PC-9 (cell line): ENCODE measurements at regions not wholly inside any gene's neighbourhood (a gene's known extent, or its start where the extent isn't known, plus 50 kb on each side); places are given as distances from the start of the nearest gene placed in this dataset.
"Not testable (repeated sequence)": the region's sequence is repeated elsewhere in the genome, so short reads cannot be mapped to it uniquely, and the experiment has no call there.

Source experiments
- BruUV-seq: library from RNA; stranded (reverse); fragments of 400-500 nt; replicated peaks from 2 replicates; lab custom pipeline; 2021; lab: Mats Ljungman, UMichigan
- CTCF ChIA-PET: fragments of 300-600 bp; sonication (Branson Sonifier 250); formaldehyde crosslinking; loops from one replicate; lab custom pipeline; 2022; ENCODE audit warnings: antibody characterized with exemption; lab: Charles Lee
- POLR2A ChIA-PET: fragments of 300-600 bp; sonication (Branson Sonifier 250); formaldehyde crosslinking; loops from one replicate; lab custom pipeline; 2022; ENCODE audit warnings: antibody characterized with exemption; ENCODE audit not compliant: unreplicated experiment; lab: Charles Lee
- DNase-seq, 2 experiments: peaks; one replicate each; pipeline versions ENCODE4 v3.0.0 to v3.0.0-alpha.2; 2015 to 2022; ENCODE audit warnings: mixed read lengths in 1 of 2
- H2AFZ ChIP-seq: fragments of 200-600 bp; sonication (generic); 2 replicates; pipeline ENCODE4 v1.8.1; 2017; ENCODE audit warnings: antibody characterized with exemption
- H3F3A ChIP-seq: fragments of 200-600 bp; sonication (generic); 2 replicates; pipeline ENCODE4 v1.8.1; 2017; ENCODE audit warnings: antibody characterized with exemption, mild to moderate bottlenecking, low read depth; ENCODE audit not compliant: insufficient read depth
- H3K27ac ChIP-seq: fragments of 200-600 bp; sonication (generic); 2 replicates; pipeline ENCODE4 v1.6.1; 2016; ENCODE audit warnings: mixed run types
- H3K27me3 ChIP-seq: fragments of 200-600 bp; sonication (generic); 2 replicates; pipeline ENCODE4 v1.6.1; 2016; ENCODE audit warnings: low read depth, mixed run types; ENCODE audit not compliant: insufficient read depth
- H3K36me3 ChIP-seq: fragments of 200-600 bp; sonication (generic); 2 replicates; pipeline ENCODE4 v1.6.1; 2016; ENCODE audit warnings: low read depth, mixed run types
- H3K4me1 ChIP-seq: fragments of 200-600 bp; sonication (generic); replicated peaks from 2 replicates; pipeline ENCODE4 v1.6.1; 2016; ENCODE audit warnings: mixed run types; ENCODE audit not compliant: insufficient read depth
- H3K4me2 ChIP-seq: fragments of 200-600 bp; sonication (generic); 2 replicates; pipeline ENCODE4 v1.6.1; 2017; ENCODE audit warnings: mixed run types
- H3K4me3 ChIP-seq: fragments of 200-600 bp; sonication (generic); 2 replicates; pipeline ENCODE4 v1.6.1; 2016; ENCODE audit warnings: mixed run types
- H3K79me2 ChIP-seq: fragments of 200-600 bp; sonication (generic); 2 replicates; pipeline ENCODE4 v1.6.1; 2017; ENCODE audit warnings: low read depth, mixed run types
- H3K9me2 ChIP-seq: fragments of 200-600 bp; sonication (generic); 2 replicates; pipeline ENCODE4 v1.8.1; 2017; ENCODE audit warnings: mild to moderate bottlenecking; ENCODE audit not compliant: insufficient read depth
- H3K9me3 ChIP-seq: fragments of 200-600 bp; sonication (generic); 2 replicates; pipeline ENCODE4 v1.8.1; 2016; ENCODE audit warnings: low read depth; ENCODE audit not compliant: insufficient read depth
- H4K20me1 ChIP-seq: fragments of 200-600 bp; sonication (generic); 2 replicates; pipeline ENCODE4 v1.8.1; 2017; ENCODE audit not compliant: insufficient read depth
- EZH2 ChIP-seq: fragments of 200-600 bp; sonication (generic); IDR thresholded peaks from 2 replicates; pipeline ENCODE4 v1.8.0; 2017; ENCODE audit warnings: antibody characterized with exemption, low read depth
- intact Hi-C: fragments of 100-400 bp; cut with micrococcal nuclease; formaldehyde crosslinking; loops from one replicate; pipeline ENCODE4 v1.10.0; 2022; ENCODE audit not compliant: unreplicated experiment
- TF ChIP-seq, protein P1 (sequence below): fragments of 200-600 bp; sonication (generic); conservative IDR thresholded peaks from 2 replicates; pipeline ENCODE4 v1.6.1; 2017; ENCODE audit warnings: mixed run types, antibody characterized with exemption, mild to moderate bottlenecking, moderate library complexity

DNA sequence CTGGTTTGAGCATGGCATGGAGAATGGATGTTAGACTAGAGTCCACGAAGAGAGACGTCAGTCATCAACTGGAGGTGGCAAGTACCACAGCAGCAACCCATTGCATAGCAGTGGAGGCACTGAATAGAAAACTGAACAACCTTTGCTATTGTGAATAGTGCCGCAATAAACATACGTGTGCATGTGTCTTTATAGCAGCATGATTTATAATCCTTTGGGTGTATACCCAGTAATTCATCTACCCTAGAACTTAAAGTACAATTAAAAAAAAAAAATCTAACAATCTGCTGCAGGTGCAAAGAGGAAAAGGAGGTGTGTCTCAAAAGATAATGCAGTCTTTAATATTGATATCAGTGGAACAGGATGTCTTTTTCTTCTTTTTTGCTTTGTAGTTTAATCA lies 443.4 kb upstream of the ISX start:
- Histone ChIP-seq H3K4me3 (no peak overlapping the region), H3K9me2 (no peaks in the 10 kb centered on the region), H3K27me3 (peaks cover 25% of the 10 kb centered on the region; the same call in 1 of the 2 replicates), H3K4me1 (no peaks in the 10 kb centered on the region), H3F3A (no peaks in the 10 kb centered on the region), H4K20me1 (no peaks in the 10 kb centered on the region), H3K9me3 (no peaks in the 10 kb centered on the region), H3K36me3 (no peaks in the 10 kb centered on the region), H3K79me2 (no peaks in the 10 kb centered on the region), H2AFZ (no peak overlapping the region), H3K4me2 (no peak overlapping the region), H3K27ac (no peak overlapping the region)
- no TSS peak for BruUV-seq
- ChIA-PET POLR2A (no interaction called here), CTCF (no interaction called here)
- intact Hi-C loops = no loop called here
- DNase-seq = no peak
- TF ChIP-seq EZH2 = no peak
- TF ChIP-seq, protein P1, sequence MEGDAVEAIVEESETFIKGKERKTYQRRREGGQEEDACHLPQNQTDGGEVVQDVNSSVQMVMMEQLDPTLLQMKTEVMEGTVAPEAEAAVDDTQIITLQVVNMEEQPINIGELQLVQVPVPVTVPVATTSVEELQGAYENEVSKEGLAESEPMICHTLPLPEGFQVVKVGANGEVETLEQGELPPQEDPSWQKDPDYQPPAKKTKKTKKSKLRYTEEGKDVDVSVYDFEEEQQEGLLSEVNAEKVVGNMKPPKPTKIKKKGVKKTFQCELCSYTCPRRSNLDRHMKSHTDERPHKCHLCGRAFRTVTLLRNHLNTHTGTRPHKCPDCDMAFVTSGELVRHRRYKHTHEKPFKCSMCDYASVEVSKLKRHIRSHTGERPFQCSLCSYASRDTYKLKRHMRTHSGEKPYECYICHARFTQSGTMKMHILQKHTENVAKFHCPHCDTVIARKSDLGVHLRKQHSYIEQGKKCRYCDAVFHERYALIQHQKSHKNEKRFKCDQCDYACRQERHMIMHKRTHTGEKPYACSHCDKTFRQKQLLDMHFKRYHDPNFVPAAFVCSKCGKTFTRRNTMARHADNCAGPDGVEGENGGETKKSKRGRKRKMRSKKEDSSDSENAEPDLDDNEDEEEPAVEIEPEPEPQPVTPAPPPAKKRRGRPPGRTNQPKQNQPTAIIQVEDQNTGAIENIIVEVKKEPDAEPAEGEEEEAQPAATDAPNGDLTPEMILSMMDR = no peak

DNA sequence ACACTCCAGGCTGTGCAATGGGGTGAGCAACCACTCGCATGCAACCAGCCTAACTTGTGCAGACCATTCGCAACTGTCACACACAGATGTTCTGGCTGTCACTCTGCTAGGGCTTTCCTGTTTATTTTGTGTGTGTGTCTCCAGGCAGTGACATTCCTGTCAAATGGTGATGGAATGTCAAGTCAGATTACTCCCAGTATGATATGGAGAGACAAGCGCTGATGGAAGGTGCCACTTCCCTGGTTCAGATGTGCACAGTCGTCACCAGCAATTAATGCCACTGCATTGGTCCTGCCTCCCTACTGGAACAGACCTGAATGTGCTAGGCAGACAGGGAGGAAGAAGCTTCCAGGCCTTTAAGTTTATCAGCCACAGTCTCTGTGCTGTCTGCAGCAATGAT lies 442.4 kb upstream of the ISX start:
- TF ChIP-seq, protein P1 = no peak
- TF ChIP-seq EZH2 = no peak
- no peak overlapping the region for H2AFZ ChIP-seq
- no peaks in the 10 kb centered on the region for H3K4me1 ChIP-seq
- H3K27ac ChIP-seq = no peak overlapping the region
- peaks cover 25% of the 10 kb centered on the region; the same call in 1 of the 2 replicates for H3K27me3 ChIP-seq
- intact Hi-C loops = no loop called here
- H3K9me3 ChIP-seq = no peaks in the 10 kb centered on the region
- H3K4me2 ChIP-seq = no peak overlapping the region
- H3K36me3 ChIP-seq = no peaks in the 10 kb centered on the region
- no TSS peak for BruUV-seq
- no peaks in the 10 kb centered on the region for H3K9me2 ChIP-seq
- H3K4me3 ChIP-seq = no peak overlapping the region
- H3F3A ChIP-seq = no peaks in the 10 kb centered on the region
- CTCF ChIA-PET = no interaction called here
- POLR2A ChIA-PET = no interaction called here
- DNase-seq = no peak
- H4K20me1 ChIP-seq = no peaks in the 10 kb centered on the region
- H3K79me2 ChIP-seq = no peaks in the 10 kb centered on the region

DNA sequence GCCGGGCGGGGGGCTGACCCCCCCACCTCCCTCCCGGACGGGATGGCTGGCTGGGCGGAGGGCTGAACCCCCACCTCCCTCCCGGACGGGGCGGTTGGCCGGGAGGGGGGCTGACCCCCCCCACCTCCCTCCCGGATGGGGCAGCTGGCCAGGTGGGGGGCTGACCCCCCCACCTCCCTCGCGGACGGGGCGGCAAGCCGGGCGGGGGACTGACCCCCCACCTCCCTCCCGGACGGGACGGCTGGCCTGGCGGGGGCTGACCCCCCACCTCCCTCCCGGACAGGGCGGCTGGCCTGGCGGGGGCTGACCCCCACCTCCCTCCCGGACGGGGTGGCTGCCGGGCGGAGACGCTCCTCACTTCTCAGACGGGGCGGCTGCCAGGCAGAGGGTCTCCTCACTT lies 440.1 kb upstream of the ISX start:
- H4K20me1 ChIP-seq, H2AFZ ChIP-seq, H3K4me1 ChIP-seq, H3K4me3 ChIP-seq, H3K4me2 ChIP-seq, DNase-seq, H3K27ac ChIP-seq, H3K79me2 ChIP-seq, CTCF ChIA-PET, H3K9me2 ChIP-seq, intact Hi-C loops, H3K36me3 ChIP-seq, POLR2A ChIA-PET, BruUV-seq, H3K27me3 ChIP-seq, H3K9me3 ChIP-seq, H3F3A ChIP-seq: not testable (repeated sequence)

DNA sequence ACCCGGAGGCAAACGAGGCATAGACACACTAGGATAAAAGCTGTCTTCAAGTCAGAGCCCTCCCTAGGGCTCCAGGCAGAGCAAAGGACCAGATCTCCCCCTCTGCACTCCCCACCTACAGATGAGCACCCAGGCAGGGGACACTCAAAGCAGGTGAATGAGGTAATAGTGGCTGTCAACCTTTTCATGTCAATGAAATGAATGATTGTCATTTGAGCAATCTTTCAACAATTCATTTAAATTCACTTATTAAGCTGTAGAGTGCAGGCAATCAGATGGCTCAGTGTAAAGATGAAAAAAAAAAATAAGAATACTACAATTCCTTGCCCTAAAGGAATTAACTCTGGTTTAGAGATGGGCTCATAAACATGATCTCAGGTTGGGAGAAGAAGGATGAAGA lies 427.8 kb upstream of the ISX start:
- intact Hi-C loops = loop anchor here (10.0 kb wide), 1 partner anchor 57 kb away; no protein-coding TSS in a partner anchor
- BruUV-seq = no TSS peak
- Histone ChIP-seq H3K27me3 (peaks cover 73% of the 10 kb centered on the region), H4K20me1 (no peaks in the 10 kb centered on the region), H3K36me3 (no peaks in the 10 kb centered on the region), H3K79me2 (no peaks in the 10 kb centered on the region), H3K4me1 (no peaks in the 10 kb centered on the region), H3K9me2 (no peaks in the 10 kb centered on the region), H3F3A (no peaks in the 10 kb centered on the region), H2AFZ (no peak overlapping the region), H3K4me2 (no peak overlapping the region), H3K4me3 (no peak overlapping the region), H3K27ac (no peak overlapping the region), H3K9me3 (no peaks in the 10 kb centered on the region)
- ChIA-PET CTCF (no interaction called here), POLR2A (interaction anchor here (0.6 kb wide), 1 partner anchor 51 kb away, joined by 4 read pairs; no protein-coding TSS in a partner anchor)
- TF ChIP-seq, protein P1 = no peak
- no peak for DNase-seq
